ENCODE measurements at regions not wholly inside any gene's neighbourhood (a gene's known extent, or its start where the extent isn't known, plus 50 kb on each side); places are given as distances from the start of the nearest gene placed in this dataset.

DNA sequence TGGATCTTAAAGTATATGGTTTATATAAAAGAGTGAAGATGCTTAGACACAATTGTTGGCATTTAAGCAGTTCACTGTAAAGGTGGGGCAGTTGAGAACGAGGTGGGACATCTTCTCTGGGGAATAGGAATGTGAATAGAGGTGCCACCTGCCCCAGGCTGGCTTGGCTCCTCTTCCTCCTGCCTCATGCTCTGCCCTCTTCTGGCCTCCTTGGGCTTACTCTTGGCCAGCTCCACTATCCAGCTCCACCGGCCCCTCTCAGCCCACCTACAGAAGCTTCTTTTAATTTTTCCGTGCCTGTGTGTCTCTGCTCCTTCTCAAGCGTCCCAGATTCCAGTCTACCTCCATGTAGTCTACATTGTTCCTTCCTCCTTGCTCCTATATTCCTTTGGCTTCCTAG is 122.1 kb downstream of the NUF2 start:
- TF ChIP-seq, protein P1, sequence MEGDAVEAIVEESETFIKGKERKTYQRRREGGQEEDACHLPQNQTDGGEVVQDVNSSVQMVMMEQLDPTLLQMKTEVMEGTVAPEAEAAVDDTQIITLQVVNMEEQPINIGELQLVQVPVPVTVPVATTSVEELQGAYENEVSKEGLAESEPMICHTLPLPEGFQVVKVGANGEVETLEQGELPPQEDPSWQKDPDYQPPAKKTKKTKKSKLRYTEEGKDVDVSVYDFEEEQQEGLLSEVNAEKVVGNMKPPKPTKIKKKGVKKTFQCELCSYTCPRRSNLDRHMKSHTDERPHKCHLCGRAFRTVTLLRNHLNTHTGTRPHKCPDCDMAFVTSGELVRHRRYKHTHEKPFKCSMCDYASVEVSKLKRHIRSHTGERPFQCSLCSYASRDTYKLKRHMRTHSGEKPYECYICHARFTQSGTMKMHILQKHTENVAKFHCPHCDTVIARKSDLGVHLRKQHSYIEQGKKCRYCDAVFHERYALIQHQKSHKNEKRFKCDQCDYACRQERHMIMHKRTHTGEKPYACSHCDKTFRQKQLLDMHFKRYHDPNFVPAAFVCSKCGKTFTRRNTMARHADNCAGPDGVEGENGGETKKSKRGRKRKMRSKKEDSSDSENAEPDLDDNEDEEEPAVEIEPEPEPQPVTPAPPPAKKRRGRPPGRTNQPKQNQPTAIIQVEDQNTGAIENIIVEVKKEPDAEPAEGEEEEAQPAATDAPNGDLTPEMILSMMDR (IDR thresholded peaks at IDR 0.05): no peak
- TF ChIP-seq POLR2A (IDR thresholded peaks at IDR 0.05): no peak
